HepG2 (cell line): ENCODE measurements at regions not wholly inside any gene's neighbourhood (a gene's known extent, or its start where the extent isn't known, plus 50 kb on each side); places are given as distances from the start of the nearest gene placed in this dataset.

Experiments
- ATAC-seq: fragments of 200-7000 bp; cut with Tn5 transposase; 3 replicates; pipeline ENCODE4 v1.9.1; 2020; ENCODE audit warnings: mild to moderate bottlenecking, moderate library complexity
- BruUV-seq: library from RNA; stranded (reverse); fragments of 400-500 nt; replicated peaks from 2 replicates; lab custom pipeline; 2021; lab: Mats Ljungman, UMichigan
- CTCF ChIA-PET: fragments of 300-600 bp; formaldehyde crosslinking; extraction: SDS; loops from one replicate; lab custom pipeline; 2021; ENCODE audit warnings: low total read pairs, inconsistent platforms, low intra/inter-chr PET ratio; lab: Yijun Ruan, JAX
- POLR2A ChIA-PET: fragments of 350-600 bp; sonication (Branson Sonifier 250); formaldehyde crosslinking; loops from one replicate; lab custom pipeline; 2020; ENCODE audit warnings: antibody characterized with exemption, inconsistent platforms; lab: Yijun Ruan, JAX
- DNase-seq: peaks from one replicate; pipeline ENCODE4 v3.0.0-alpha.2; 2015; ENCODE audit warnings: low spot score
- FAIRE-seq: peaks from 3 replicates; lab custom pipeline; 2011; peaks lifted over from hg19 to GRCh38; lab: Jason Lieb, UNC
- H2AFZ ChIP-seq: one replicate; pipeline ENCODE4 v1.6.1; 2011; ENCODE audit warnings: low read length, inconsistent platforms
- H3K27ac ChIP-seq: fragments of 300-600 bp; 3 replicates; pipeline ENCODE4 v1.8.0; 2011; ENCODE audit warnings: mixed run types, mild to moderate bottlenecking, mixed read lengths, low read length, inconsistent platforms; ENCODE audit not compliant: insufficient read depth; ENCODE audit errors: extremely low read length
- H3K27me3 ChIP-seq, 2 experiments: fragments of 200-600 bp in 1 of 2; 2 replicates in 1 of 2; 3 replicates in 1 of 2; pipeline versions ENCODE4 v1.6.0 to v1.8.0; 2011; ENCODE audit warnings: low read length in 2 of 2, mild to moderate bottlenecking in 2 of 2, moderate library complexity in 2 of 2, inconsistent platforms in 1 of 2; ENCODE audit not compliant: insufficient read depth in 2 of 2, control insufficient read depth in 1 of 2
- H3K36me3 ChIP-seq, 2 experiments: fragments of 200-600 bp in 1 of 2; replicated peaks in 1 of 2; 2 replicates in 1 of 2; 3 replicates in 1 of 2; pipeline versions ENCODE4 v1.5.1 to v1.8.0; 2011; ENCODE audit warnings: low read length in 2 of 2, inconsistent platforms in 1 of 2; ENCODE audit not compliant: insufficient read depth in 2 of 2, control insufficient read depth in 1 of 2
- H3K4me1 ChIP-seq: 2 replicates; pipeline ENCODE4 v1.5.1; 2012; ENCODE audit warnings: low read length, inconsistent platforms; ENCODE audit not compliant: insufficient read depth
- H3K4me2 ChIP-seq: 2 replicates; pipeline ENCODE4 v1.6.0; 2011; ENCODE audit warnings: low read depth, low read length, inconsistent platforms
- H3K4me3 ChIP-seq, 3 experiments: fragments of 200-600 bp in 1 of 3; sonication (generic), shearing (Covaris generic) in 1 of 3; replicated peaks in 1 of 3; 2 replicates each; pipeline ENCODE4 v1.5.1; 2011 to 2016; ENCODE audit warnings: low read length in 3 of 3, inconsistent platforms in 2 of 3, low read depth in 2 of 3, mild to moderate bottlenecking in 2 of 3, control low read depth in 1 of 3, mixed read lengths in 1 of 3; ENCODE audit not compliant: insufficient read depth in 1 of 3
- H3K79me2 ChIP-seq: one replicate; pipeline ENCODE4 v1.6.1; 2011; ENCODE audit warnings: low read length, inconsistent platforms; ENCODE audit not compliant: insufficient read depth
- H3K9ac ChIP-seq: 2 replicates; pipeline ENCODE4 v1.6.0; 2011; ENCODE audit warnings: mild to moderate bottlenecking, low read depth, low read length, inconsistent platforms; ENCODE audit not compliant: insufficient read depth
- H3K9me3 ChIP-seq: 2 replicates; pipeline ENCODE4 v1.5.1; 2012; ENCODE audit warnings: mild to moderate bottlenecking, low read length
- H4K20me1 ChIP-seq: 2 replicates; pipeline ENCODE4 v1.6.0; 2011; ENCODE audit warnings: inconsistent platforms, mild to moderate bottlenecking, low read length, moderate library complexity; ENCODE audit not compliant: insufficient read depth
- AFF4 ChIP-seq: sonication (generic); formaldehyde crosslinking; IDR thresholded peaks from 2 replicates; pipeline ENCODE4 v1.4.0; 2020; ENCODE audit warnings: missing genetic modification reagents
- ARID5B ChIP-seq: IDR thresholded peaks from 2 replicates; pipeline ENCODE4 v1.4.0; 2020; ENCODE audit warnings: mild to moderate bottlenecking, missing genetic modification reagents
- CENPX ChIP-seq: sonication (generic); formaldehyde crosslinking; IDR thresholded peaks from 2 replicates; pipeline ENCODE4 v1.9.0; 2021; ENCODE audit warnings: mild to moderate bottlenecking, missing genetic modification reagents, moderate library complexity
- GABPA ChIP-seq, 2 experiments: IDR thresholded peaks; 2 replicates each; pipeline ENCODE4 v1.6.1; 2011 to 2016; ENCODE audit warnings: low read depth in 2 of 2, low read length in 1 of 2, missing biosample characterization in 1 of 2, missing genetic modification characterization in 1 of 2
- JUNB ChIP-seq: sonication (generic); formaldehyde crosslinking; IDR thresholded peaks from 2 replicates; pipeline ENCODE4 v1.8.0; 2022; ENCODE audit warnings: missing genetic modification reagents, mild to moderate bottlenecking, borderline replicate concordance
- RFX5 ChIP-seq: IDR thresholded peaks from 2 replicates; pipeline ENCODE4 v1.6.1; 2011; ENCODE audit warnings: low read depth, low read length, improper control_type of control experiment
- SOX6 ChIP-seq, 2 experiments: fragments of 450-650 bp in 1 of 2; sonication (generic) in 1 of 2; formaldehyde crosslinking in 1 of 2; IDR thresholded peaks; 2 replicates each; pipeline versions ENCODE4 v1.4.0 to v1.6.1; 2017 to 2020; ENCODE audit warnings: antibody characterized with exemption in 1 of 2, mild to moderate bottlenecking in 1 of 2, missing genetic modification reagents in 1 of 2
- ZFP62 ChIP-seq: sonication (generic); formaldehyde crosslinking; IDR thresholded peaks from 2 replicates; pipeline ENCODE4 v1.4.0; 2020; ENCODE audit warnings: missing genetic modification reagents
- ZFP90 ChIP-seq: sonication (generic); formaldehyde crosslinking; IDR thresholded peaks from 2 replicates; pipeline ENCODE4 v1.8.0; 2022; ENCODE audit warnings: missing genetic modification reagents, mild to moderate bottlenecking, inconsistent platforms, borderline replicate concordance
- WGBS: methylation state at CpG from one replicate; pipeline ENCODE4 v1.1.6; 2017; ENCODE audit warnings: low lambda C conversion rate; 5-methylcytosine and 5-hydroxymethylcytosine counted together
- in situ Hi-C: cut with HindIII; loops from 2 replicates; pipeline ENCODE4 v1.10.0; 2017; ENCODE audit warnings: low pct_unique_long_range_greater_than_20kb; ENCODE audit not compliant: extremely low pct_ligation_motif_present
- intact Hi-C: fragments of 100-400 bp; cut with micrococcal nuclease; formaldehyde crosslinking; loops from one replicate; pipeline ENCODE4 v1.10.0; 2022; ENCODE audit not compliant: unreplicated experiment

GRCh38 chr18:4906856-4907255 lies 290.2 kb downstream of the AKAIN1 start:
- BruUV-seq, result no TSS peak
- TF ChIP-seq RFX5 (no peak), CENPX (CRISPR knock-in tag) (no peak), ZFP62 (CRISPR knock-in tag) (no peak), ARID5B (CRISPR knock-in tag) (no peak), AFF4 (no peak), ZFP90 (CRISPR knock-in tag) (no peak), GABPA (IDR thresholded peaks at IDR 0.05; ENCODE audit: low read depth, low read length) (no peak), GABPA (CRISPR knock-in tag; IDR thresholded peaks at IDR 0.05; ENCODE audit: low read depth) (no peak), SOX6 (IDR thresholded peaks at IDR 0.05) (no peak), SOX6 (CRISPR knock-in tag; IDR thresholded peaks at IDR 0.05) (no peak), JUNB (CRISPR knock-in tag) (no peak)
- ATAC-seq, result no peak

More at GRCh38 chr18:4906856-4907255, 290.2 kb downstream of the AKAIN1 start:
- intact Hi-C loops, result no loop called here
- Histone ChIP-seq H3K4me3 (no peak overlapping the region), H3K9me3 (peaks cover 18% of the 10 kb centered on the region), H3K27me3 (no peaks in the 10 kb centered on the region), H3K9ac (no peak overlapping the region), H3K4me2 (no peak overlapping the region), H4K20me1 (no peaks in the 10 kb centered on the region), H3K27ac (no peak overlapping the region), H2AFZ (no peak overlapping the region), H3K79me2 (no peaks in the 10 kb centered on the region), H3K4me1 (no peaks in the 10 kb centered on the region), H3K36me3 (no peaks in the 10 kb centered on the region)
- DNase-seq, result no peak
- POLR2A ChIA-PET, result no interaction called here
- CTCF ChIA-PET, result no interaction called here
- 45% methylated on average over 3 of the region's 3 CpGs for whole genome bisulfite sequencing
- no peak for FAIRE-seq
- in situ Hi-C loops, result loop anchor here (25.0 kb wide), 1 partner anchor 105 kb away; no protein-coding TSS in a partner anchor
